Activated CD8-positive, alpha-beta memory T cell treated with anti-CD3 and anti-CD28 coated beads for 36 hours (primary cell): ENCODE measurements at regions not wholly inside any gene's neighbourhood (a gene's known extent, or its start where the extent isn't known, plus 50 kb on each side); places are given as distances from the start of the nearest gene placed in this dataset.
"Not testable (repeated sequence)": the region's sequence is repeated elsewhere in the genome, so short reads cannot be mapped to it uniquely, and the experiment has no call there.

ENCODE experiments used
- CTCF ChIA-PET: fragments of 350-600 bp; sonication (Branson Sonifier 250); formaldehyde crosslinking; loops from one replicate; lab custom pipeline; 2021; ENCODE audit warnings: antibody characterized with exemption; lab: Charles Lee
- POLR2A ChIA-PET: fragments of 350-600 bp; sonication (Branson Sonifier 250); formaldehyde crosslinking; loops from one replicate; lab custom pipeline; 2021; ENCODE audit warnings: antibody characterized with exemption; lab: Charles Lee

DNA sequence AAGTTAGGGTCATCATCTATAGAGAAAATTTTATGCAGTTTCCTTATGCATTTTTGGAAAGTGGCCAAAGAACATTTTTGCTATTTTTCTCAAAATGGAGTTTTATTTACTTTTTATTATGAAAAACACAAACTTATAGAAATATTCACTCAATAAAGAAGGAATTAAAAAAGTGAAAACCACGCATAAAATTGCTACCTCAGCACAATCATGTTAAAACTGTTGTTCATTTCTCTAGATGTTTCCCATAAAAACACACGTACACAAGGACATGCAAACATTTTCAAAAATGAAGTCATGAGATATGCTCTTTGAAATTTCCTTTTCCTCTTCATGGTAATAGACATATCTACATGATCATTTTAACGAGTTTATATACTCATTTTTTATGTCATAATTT is 536.8 kb upstream of the MAGEB18 start:
- CTCF ChIA-PET: no interaction called here
- POLR2A ChIA-PET: no interaction called here

GRCh38 chrX:25618248-25618647 is 519.9 kb upstream of the MAGEB18 start:
- CTCF ChIA-PET: no interaction called here
- POLR2A ChIA-PET: no interaction called here

- ChIA-PET CTCF (no interaction called here), POLR2A (no interaction called here)
Observed at GRCh38 chrX:25640276-25640675, 497.9 kb upstream of the MAGEB18 start.

- ChIA-PET POLR2A (no interaction called here), CTCF (no interaction called here)
Observed at GRCh38 chrX:25646156-25646555, 492.0 kb upstream of the MAGEB18 start.

DNA sequence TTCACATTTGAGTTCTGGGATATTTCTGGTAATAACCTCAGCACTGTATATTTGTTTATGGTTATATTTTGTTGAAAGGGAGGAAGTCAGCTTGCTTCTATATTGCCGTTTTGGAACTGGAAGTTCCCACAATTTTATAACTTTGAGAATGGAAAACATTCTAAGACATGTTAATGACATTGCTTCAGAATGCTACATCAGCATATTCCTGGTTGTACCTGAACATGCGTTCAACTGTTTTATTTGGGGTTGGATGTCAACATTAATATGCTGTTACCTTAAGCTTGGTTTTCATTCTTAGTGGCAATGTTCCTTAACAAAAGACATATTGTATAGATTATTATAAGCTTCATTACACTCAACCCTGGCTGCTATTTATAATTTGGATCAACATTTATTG is 489.4 kb upstream of the MAGEB18 start:
- ChIA-PET POLR2A (no interaction called here), CTCF (no interaction called here)

GRCh38 chrX:25650216-25650820 is 487.8 kb upstream of the MAGEB18 start:
- ChIA-PET CTCF (no interaction called here), POLR2A (no interaction called here)

GRCh38 chrX:25659317-25659716 is 478.8 kb upstream of the MAGEB18 start:
- POLR2A ChIA-PET: no interaction called here

GRCh38 chrX:25663701-25664100 is 474.4 kb upstream of the MAGEB18 start:
- POLR2A ChIA-PET: no interaction called here
- CTCF ChIA-PET: no interaction called here

More at GRCh38 chrX:25659317-25659716, 478.8 kb upstream of the MAGEB18 start:
- CTCF ChIA-PET: no interaction called here

DNA sequence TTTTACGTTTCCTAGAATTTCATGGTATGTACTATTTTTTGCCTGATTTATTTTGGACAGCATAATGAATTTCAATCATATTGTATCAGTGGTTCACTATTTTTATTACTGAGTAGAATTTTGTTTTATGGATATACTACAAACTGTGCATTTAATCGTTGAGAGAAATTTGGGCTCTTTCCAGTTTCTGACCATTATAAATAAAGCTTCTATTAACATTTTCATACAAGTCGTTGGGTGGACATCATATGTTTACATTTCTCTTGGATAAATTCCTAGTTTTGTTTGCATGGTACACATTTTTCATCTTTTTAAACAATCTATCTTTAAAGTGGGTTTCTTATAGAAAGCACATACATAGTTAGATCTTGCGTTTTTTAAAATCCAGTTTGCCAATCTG is 472.7 kb upstream of the MAGEB18 start:
- ChIA-PET POLR2A (no interaction called here), CTCF (no interaction called here)

- CTCF ChIA-PET: no interaction called here
- POLR2A ChIA-PET: no interaction called here
Observed at GRCh38 chrX:25667681-25668080, 470.5 kb upstream of the MAGEB18 start.

GRCh38 chrX:25674776-25675175 is 463.4 kb upstream of the MAGEB18 start:
- ChIA-PET POLR2A (no interaction called here), CTCF (no interaction called here)

DNA sequence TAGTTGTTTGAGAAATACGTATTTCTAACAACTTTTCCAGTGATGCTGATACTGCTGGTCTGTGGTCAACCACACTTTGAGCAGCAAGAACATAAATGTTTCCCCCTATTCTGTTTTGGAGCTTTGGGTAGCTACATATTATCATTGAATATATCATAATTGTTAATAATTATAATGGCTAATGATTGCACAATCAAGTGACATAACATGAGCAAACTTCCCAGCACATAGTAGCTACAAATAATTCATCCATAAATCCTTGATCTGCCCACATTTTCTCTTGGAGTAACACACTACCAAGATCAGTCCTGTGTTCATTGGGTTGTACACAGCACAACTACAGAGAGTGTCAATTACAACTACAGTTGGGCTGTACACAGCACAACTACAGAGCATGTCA is 436.3 kb upstream of the MAGEB18 start:
- ChIA-PET CTCF (no interaction called here), POLR2A (no interaction called here)

DNA sequence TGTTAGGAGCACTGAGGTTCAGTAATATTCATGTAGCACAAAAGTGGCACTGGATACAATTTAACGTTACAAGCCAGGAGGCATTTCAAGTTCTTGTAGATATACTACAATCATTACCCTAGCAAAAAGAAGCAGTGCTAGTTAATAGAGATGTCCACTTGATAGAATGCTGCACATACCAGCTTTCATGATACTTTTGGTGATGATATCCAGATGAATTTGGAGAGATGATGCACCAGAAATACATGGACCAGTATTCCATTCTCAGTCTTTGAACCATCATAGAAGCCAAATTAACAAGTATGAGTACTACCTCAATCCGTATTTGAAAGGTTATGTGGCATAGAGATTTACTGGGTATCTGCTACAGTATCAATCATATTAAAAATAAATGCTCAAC is 421.0 kb upstream of the MAGEB18 start:
- ChIA-PET CTCF (no interaction called here), POLR2A (no interaction called here)

- CTCF ChIA-PET: no interaction called here
- POLR2A ChIA-PET: no interaction called here
Observed at GRCh38 chrX:25721564-25721963, 416.6 kb upstream of the MAGEB18 start.

GRCh38 chrX:25726539-25726938 is 411.6 kb upstream of the MAGEB18 start:
- CTCF ChIA-PET: no interaction called here
- POLR2A ChIA-PET: no interaction called here

DNA sequence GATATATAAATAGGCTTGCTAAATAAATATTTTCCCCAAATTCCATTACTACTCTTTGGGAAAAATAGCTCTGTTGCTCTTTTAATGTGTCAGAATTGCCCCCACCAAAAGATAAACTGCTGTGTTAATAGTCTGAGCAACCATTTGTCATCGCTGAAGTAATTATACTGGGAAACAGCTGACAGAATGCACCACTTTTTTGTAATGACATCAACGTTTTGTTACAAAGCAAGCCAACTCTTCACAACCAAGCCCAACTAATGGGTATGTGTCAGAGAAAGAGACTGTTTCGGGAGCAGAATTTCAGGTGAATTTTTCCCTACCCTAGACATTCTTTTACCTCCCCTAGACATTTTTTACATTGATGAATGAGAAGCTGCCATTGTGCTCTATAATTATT is 405.0 kb upstream of the MAGEB18 start:
- CTCF ChIA-PET: no interaction called here
- POLR2A ChIA-PET: no interaction called here

DNA sequence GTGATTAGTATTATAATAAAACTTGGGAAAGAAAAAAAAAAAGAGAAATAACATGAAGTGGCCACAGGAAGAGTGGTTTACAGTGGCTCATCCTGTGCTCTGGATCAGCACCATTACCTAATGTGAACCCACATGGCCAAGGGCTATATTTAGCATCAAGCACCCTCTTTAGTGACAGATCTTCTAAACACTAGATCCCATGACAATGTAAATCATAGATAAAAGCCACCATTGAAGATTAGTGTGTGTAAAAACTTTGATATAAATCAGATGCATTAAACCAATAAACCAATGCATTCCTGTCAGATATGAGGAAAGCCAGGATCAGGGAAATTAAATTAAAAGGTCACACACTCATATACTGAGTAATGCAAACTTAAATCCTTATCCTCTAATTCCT is 400.6 kb upstream of the MAGEB18 start:
- POLR2A ChIA-PET: no interaction called here
- CTCF ChIA-PET: no interaction called here

DNA sequence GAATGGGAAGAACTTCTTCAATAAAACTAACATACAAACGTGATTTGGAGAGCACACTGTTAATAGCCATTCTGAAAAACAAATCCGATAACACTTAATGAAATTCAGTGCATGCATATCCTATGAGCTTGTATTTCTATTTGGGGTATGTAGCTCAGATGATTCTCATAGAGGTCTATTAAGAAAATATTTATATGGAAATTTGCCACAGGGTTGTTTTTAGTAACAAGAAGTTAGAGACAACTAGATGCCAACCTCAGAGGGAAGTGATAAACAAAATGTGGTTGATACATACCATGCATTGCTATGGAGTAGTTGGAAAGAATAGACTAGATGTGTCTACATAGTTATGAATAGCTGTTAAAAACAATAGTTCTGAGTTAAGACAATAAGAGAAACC is 395.8 kb upstream of the MAGEB18 start:
- CTCF ChIA-PET: no interaction called here
- POLR2A ChIA-PET: no interaction called here

- ChIA-PET CTCF (no interaction called here), POLR2A (no interaction called here)
Observed at GRCh38 chrX:25754399-25754798, 383.7 kb upstream of the MAGEB18 start.

- POLR2A ChIA-PET: no interaction called here
- CTCF ChIA-PET: no interaction called here
Observed at GRCh38 chrX:25755194-25755593, 382.9 kb upstream of the MAGEB18 start.

- ChIA-PET POLR2A (no interaction called here), CTCF (no interaction called here)
Observed at GRCh38 chrX:25762656-25763055, 375.5 kb upstream of the MAGEB18 start.

DNA sequence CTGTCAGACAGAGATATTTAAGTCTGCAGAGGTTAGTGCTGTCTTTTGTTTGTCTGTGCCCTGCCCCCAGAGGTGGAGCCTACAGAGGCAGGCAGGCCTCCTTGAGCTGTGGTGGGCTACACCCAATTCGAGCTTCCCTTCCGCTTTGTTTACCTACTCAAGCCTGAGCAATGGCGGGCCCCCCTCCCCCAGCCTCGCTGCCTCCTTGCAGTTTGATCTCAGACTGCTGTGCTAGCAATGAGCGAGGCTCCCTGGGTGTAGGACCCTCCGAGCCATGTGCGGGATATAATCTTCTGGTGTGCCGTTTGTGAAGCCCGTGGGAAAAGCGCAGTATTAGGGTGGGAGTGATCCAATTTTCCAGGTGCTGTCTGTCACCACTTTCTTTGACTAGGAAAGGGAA is 366.3 kb upstream of the MAGEB18 start:
- POLR2A ChIA-PET: not testable (repeated sequence)

More for the DNA sequence above, 366.3 kb upstream of the MAGEB18 start:
- CTCF ChIA-PET: not testable (repeated sequence)
